ENCODE measurements at regions not wholly inside any gene's neighbourhood (a gene's known extent, or its start where the extent isn't known, plus 50 kb on each side); places are given as distances from the start of the nearest gene placed in this dataset.

- Histone ChIP-seq H2AFZ (replicated peaks; ENCODE audit: low read length, poor library complexity) (no peak overlapping the region), H3K79me1 (ENCODE audit: low read depth in 1 of 2, low read length in 2 of 2) (no peaks in the 10 kb centered on the region), H3K27ac (ENCODE audit: insufficient read depth, low read length) (no peak overlapping the region), H2BK5ac (ENCODE audit: low read depth, low read length, poor library complexity, severe bottlenecking) (no peak overlapping the region), H2AK9ac (replicated peaks; ENCODE audit: low read depth, low read length, poor library complexity) (no peak overlapping the region), H3K4me2 (ENCODE audit: low read depth, low read length) (no peak overlapping the region), H4K8ac (ENCODE audit: low read depth in 2 of 2, low read length in 2 of 2) (no peak overlapping the region), H3K23ac (ENCODE audit: low read depth, low read length) (no peak overlapping the region), H3K14ac (replicated peaks; ENCODE audit: low read depth, low read length) (no peak overlapping the region), H4K20me1 (ENCODE audit: insufficient read depth, low read length) (no peaks in the 10 kb centered on the region), H2BK15ac (ENCODE audit: low read depth, low read length) (no peak overlapping the region), H3K9me3 (ENCODE audit: control insufficient read depth, insufficient read depth, low read length) (peaks cover 3% of the 10 kb centered on the region; the same call in 1 of the 2 replicates), H3K36me3 (ENCODE audit: control insufficient read depth, insufficient read depth, low read length) (no peaks in the 10 kb centered on the region), H2BK120ac (ENCODE audit: low read depth, low read length) (no peak overlapping the region), H2AK5ac (ENCODE audit: low read depth, low read length) (no peak overlapping the region), H4K91ac (ENCODE audit: insufficient read depth, low read depth, low read length) (no peak overlapping the region), H2BK20ac (ENCODE audit: low read depth, low read length) (no peak overlapping the region), H3K4me3 (ENCODE audit: insufficient read depth, low read depth, low read length) (no peak overlapping the region), H3K4me1 (ENCODE audit: control insufficient read depth, insufficient read depth, low read length) (no peaks in the 10 kb centered on the region), H3K9me1 (ENCODE audit: insufficient read depth, low read length) (no peaks in the 10 kb centered on the region), H4K5ac (ENCODE audit: low read depth, low read length) (no peak overlapping the region), H3K9ac (ENCODE audit: low read depth, low read length) (no peak overlapping the region), H3K27me3 (ENCODE audit: control insufficient read depth, insufficient read depth, low read length) (no peaks in the 10 kb centered on the region), H3K56ac (ENCODE audit: extremely low read depth, insufficient read depth, low read length) (no peak overlapping the region), H3K4ac (ENCODE audit: low read depth, low read length) (no peak overlapping the region), H3K18ac (ENCODE audit: low read depth, low read length) (no peak overlapping the region)
- ATAC-seq (ENCODE audit: low read depth), result no peak
- in situ Hi-C loops (cut with MboI; ENCODE audit: low sequenced_read_pairs) (no loop called here), dilution Hi-C loops (cut with HindIII; ENCODE audit: low sequenced_read_pairs, unreplicated experiment) (no loop called here), intact Hi-C loops (cut with micrococcal nuclease) (no loop called here)
- BruUV-seq (replicated peaks), result no TSS peak
- no peak for DNase-seq
- CTCF ChIA-PET, result no interaction called here
- POLR2A ChIA-PET (ENCODE audit: unreplicated experiment), result no interaction called here
- TF ChIP-seq FOS (IDR thresholded peaks at IDR 0.05; ENCODE audit: low read depth, low read length) (no peak), CTCF (conservative IDR thresholded peaks at IDR 0.05; ENCODE audit: low read depth, low read length) (no peak), MAFK (IDR thresholded peaks at IDR 0.05; ENCODE audit: low read depth, low read length) (no peak), NFE2L2 (IDR thresholded peaks at IDR 0.05; ENCODE audit: low read depth, low read length) (no peak), MAZ (IDR thresholded peaks at IDR 0.05; ENCODE audit: borderline replicate concordance, low read depth, low read length) (no peak), RCOR1 (IDR thresholded peaks at IDR 0.05; ENCODE audit: insufficient replicate concordance, low read length) (no peak), SMC3 (IDR thresholded peaks at IDR 0.05; ENCODE audit: low read depth, low read length) (no peak), USF2 (IDR thresholded peaks at IDR 0.05; ENCODE audit: low read depth, low read length) (no peak), BHLHE40 (IDR thresholded peaks at IDR 0.05; ENCODE audit: low read depth, low read length) (no peak)
Measured at GRCh38 chr14:62357362-62357761, 595.1 kb downstream of the SNAPC1 start.

Measured in IMR-90 (cell line).